ENCODE measurements at regions not wholly inside any gene's neighbourhood (a gene's known extent, or its start where the extent isn't known, plus 50 kb on each side); places are given as distances from the start of the nearest gene placed in this dataset.

- POLR2A ChIA-PET = no interaction called here
- no peaks in the 10 kb centered on the region for H3K36me3 ChIP-seq (ENCODE audit: control insufficient read depth in 2 of 2, extremely low read depth in 1 of 2, insufficient read depth in 2 of 2, low read length in 2 of 2)
- intact Hi-C loops (cut with micrococcal nuclease) = no loop called here
- no peaks in the 10 kb centered on the region for H3K79me2 ChIP-seq (ENCODE audit: control insufficient read depth, insufficient read depth, low read length)
- no peaks in the 10 kb centered on the region for H3K9me3 ChIP-seq (replicated peaks; ENCODE audit: control insufficient read depth, insufficient read depth, low read length)
- no peaks in the 10 kb centered on the region for H3K9me1 ChIP-seq (replicated peaks; ENCODE audit: control insufficient read depth, extremely low read depth, insufficient read depth, low read length)
- H3K27me3 ChIP-seq (ENCODE audit: control insufficient read depth in 2 of 2, insufficient read depth in 2 of 2, low read length in 2 of 2) = no peaks in the 10 kb centered on the region
- H2AFZ ChIP-seq (ENCODE audit: low read depth, low read length) = no peak overlapping the region
- CTCF ChIA-PET = no interaction called here
- no peak overlapping the region for H3K9ac ChIP-seq (replicated peaks; ENCODE audit: extremely low read depth, insufficient read depth, low read length)
- H3K4me3 ChIP-seq (replicated peaks in 1 of 3; ENCODE audit: insufficient read depth in 1 of 3, low read depth in 1 of 3, low read length in 3 of 3) = no peak overlapping the region
- no TSS peak for BruUV-seq (replicated peaks)
- no peaks in the 10 kb centered on the region for H4K20me1 ChIP-seq (replicated peaks; ENCODE audit: control insufficient read depth, extremely low read depth, insufficient read depth, low read length)
- no peak overlapping the region for H3K27ac ChIP-seq (ENCODE audit: insufficient read depth, low read depth, low read length)
- H3K4me1 ChIP-seq (ENCODE audit: control insufficient read depth, extremely low read depth, insufficient read depth, low read length) = peaks cover 4% of the 10 kb centered on the region
- dilution Hi-C loops (cut with MboI; ENCODE audit: extremely low pct_ligation_motif_present, low sequenced_read_pairs) = no loop called here
- H3K4me2 ChIP-seq (ENCODE audit: insufficient read depth, low read length) = no peak overlapping the region
- TF ChIP-seq, protein P1, sequence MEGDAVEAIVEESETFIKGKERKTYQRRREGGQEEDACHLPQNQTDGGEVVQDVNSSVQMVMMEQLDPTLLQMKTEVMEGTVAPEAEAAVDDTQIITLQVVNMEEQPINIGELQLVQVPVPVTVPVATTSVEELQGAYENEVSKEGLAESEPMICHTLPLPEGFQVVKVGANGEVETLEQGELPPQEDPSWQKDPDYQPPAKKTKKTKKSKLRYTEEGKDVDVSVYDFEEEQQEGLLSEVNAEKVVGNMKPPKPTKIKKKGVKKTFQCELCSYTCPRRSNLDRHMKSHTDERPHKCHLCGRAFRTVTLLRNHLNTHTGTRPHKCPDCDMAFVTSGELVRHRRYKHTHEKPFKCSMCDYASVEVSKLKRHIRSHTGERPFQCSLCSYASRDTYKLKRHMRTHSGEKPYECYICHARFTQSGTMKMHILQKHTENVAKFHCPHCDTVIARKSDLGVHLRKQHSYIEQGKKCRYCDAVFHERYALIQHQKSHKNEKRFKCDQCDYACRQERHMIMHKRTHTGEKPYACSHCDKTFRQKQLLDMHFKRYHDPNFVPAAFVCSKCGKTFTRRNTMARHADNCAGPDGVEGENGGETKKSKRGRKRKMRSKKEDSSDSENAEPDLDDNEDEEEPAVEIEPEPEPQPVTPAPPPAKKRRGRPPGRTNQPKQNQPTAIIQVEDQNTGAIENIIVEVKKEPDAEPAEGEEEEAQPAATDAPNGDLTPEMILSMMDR (IDR thresholded peaks at IDR 0.05; ENCODE audit: extremely low read depth in 1 of 2, insufficient read depth in 1 of 2, low read depth in 1 of 2, low read length in 2 of 2) = no peak
- no peak for TF ChIP-seq EZH2 (IDR thresholded peaks at IDR 0.05; ENCODE audit: borderline replicate concordance, low read depth, low read length, severe bottlenecking)
- no peak for TF ChIP-seq POLR2AphosphoS5 (IDR thresholded peaks at IDR 0.05; ENCODE audit: insufficient read depth, low read depth, low read length)
- TF ChIP-seq, protein P2, sequence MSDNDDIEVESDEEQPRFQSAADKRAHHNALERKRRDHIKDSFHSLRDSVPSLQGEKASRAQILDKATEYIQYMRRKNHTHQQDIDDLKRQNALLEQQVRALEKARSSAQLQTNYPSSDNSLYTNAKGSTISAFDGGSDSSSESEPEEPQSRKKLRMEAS (IDR thresholded peaks at IDR 0.05; ENCODE audit: insufficient read depth, insufficient read length) = no peak
- no peak for TF ChIP-seq MYC (IDR thresholded peaks at IDR 0.05; ENCODE audit: low read depth, low read length)
- TF ChIP-seq POLR2A (IDR thresholded peaks at IDR 0.05; ENCODE audit: low read depth, low read length) = no peak
- no peak for TF ChIP-seq FOS (IDR thresholded peaks at IDR 0.05; ENCODE audit: borderline replicate concordance, insufficient read depth, low read length)
- no peak for TF ChIP-seq GATA2 (IDR thresholded peaks at IDR 0.05; ENCODE audit: insufficient read depth, insufficient read length, low read depth, low read length)
- TF ChIP-seq JUN (IDR thresholded peaks at IDR 0.05; ENCODE audit: borderline replicate concordance, insufficient read depth, insufficient read length, low read depth) = no peak
- no peak for FAIRE-seq
- DNase-seq (ENCODE audit: low read depth, low spot score) = no peak
Observed at GRCh38 chr3:177438596-177439220, 241.4 kb upstream of the TBL1XR1 start.
